ENCODE measurements at regions not wholly inside any gene's neighbourhood (a gene's known extent, or its start where the extent isn't known, plus 50 kb on each side); places are given as distances from the start of the nearest gene placed in this dataset.
"Not testable (repeated sequence)": the region's sequence is repeated elsewhere in the genome, so short reads cannot be mapped to it uniquely, and the experiment has no call there.

GRCh38 chr20:52305024-52305645 is 113.6 kb upstream of the ZFP64 start:
- Histone ChIP-seq H3K36me3 (replicated peaks; ENCODE audit: low read depth, low read length) (no peaks in the 10 kb centered on the region), H3K27me3 (ENCODE audit: low read depth, low read length) (peaks cover 28% of the 10 kb centered on the region), H3K4me2 (ENCODE audit: low read length) (no peak overlapping the region), H2AFZ (ENCODE audit: low read depth, low read length) (no peak overlapping the region), H3K27ac (ENCODE audit: low read length) (no peak overlapping the region), H3K9ac (ENCODE audit: low read length) (no peak overlapping the region), H3K9me3 (ENCODE audit: insufficient read depth, low read length) (no peaks in the 10 kb centered on the region), H4K20me1 (ENCODE audit: insufficient read depth, low read length) (no peaks in the 10 kb centered on the region), H3K79me2 (ENCODE audit: low read length) (no peaks in the 10 kb centered on the region), H3K4me3 (ENCODE audit: low read length) (no peak overlapping the region), H3K4me1 (ENCODE audit: low read length) (no peaks in the 10 kb centered on the region)
- TF ChIP-seq CTCF (IDR thresholded peaks at IDR 0.05; ENCODE audit: low read depth, low read length) (no peak), EZH2phosphoT487 (IDR thresholded peaks at IDR 0.05; ENCODE audit: low read depth) (no peak)

- no peaks in the 10 kb centered on the region for H3K36me3 ChIP-seq (replicated peaks; ENCODE audit: low read depth, low read length)
- no peak overlapping the region for H3K4me2 ChIP-seq (ENCODE audit: low read length)
- no peak overlapping the region for H3K4me3 ChIP-seq (ENCODE audit: low read length)
Measured at GRCh38 chr20:52303281-52303950, 111.8 kb upstream of the ZFP64 start.

GRCh38 chr20:52302736-52303135 is 111.2 kb upstream of the ZFP64 start:
- no peaks in the 10 kb centered on the region for H3K79me2 ChIP-seq (ENCODE audit: low read length)
- H3K9me3 ChIP-seq (ENCODE audit: insufficient read depth, low read length) = no peaks in the 10 kb centered on the region
- H3K36me3 ChIP-seq (replicated peaks; ENCODE audit: low read depth, low read length) = no peaks in the 10 kb centered on the region
- no peak overlapping the region for H3K4me3 ChIP-seq (ENCODE audit: low read length)
- no peaks in the 10 kb centered on the region for H3K4me1 ChIP-seq (ENCODE audit: low read length)
- H3K27ac ChIP-seq (ENCODE audit: low read length) = no peak overlapping the region
- TF ChIP-seq EZH2phosphoT487 (IDR thresholded peaks at IDR 0.05; ENCODE audit: low read depth) (no peak), CTCF (IDR thresholded peaks at IDR 0.05; ENCODE audit: low read depth, low read length) (no peak)
- H3K27me3 ChIP-seq (ENCODE audit: low read depth, low read length) = peaks cover 23% of the 10 kb centered on the region
- H4K20me1 ChIP-seq (ENCODE audit: insufficient read depth, low read length) = no peaks in the 10 kb centered on the region
- H3K4me2 ChIP-seq (ENCODE audit: low read length) = no peak overlapping the region
- no peak overlapping the region for H2AFZ ChIP-seq (ENCODE audit: low read depth, low read length)
- no peak overlapping the region for H3K9ac ChIP-seq (ENCODE audit: low read length)

More at GRCh38 chr20:52303281-52303950, 111.8 kb upstream of the ZFP64 start:
- Histone ChIP-seq H4K20me1 (ENCODE audit: insufficient read depth, low read length) (no peaks in the 10 kb centered on the region), H3K27ac (ENCODE audit: low read length) (no peak overlapping the region), H2AFZ (ENCODE audit: low read depth, low read length) (no peak overlapping the region), H3K4me1 (ENCODE audit: low read length) (no peaks in the 10 kb centered on the region), H3K9me3 (ENCODE audit: insufficient read depth, low read length) (no peaks in the 10 kb centered on the region), H3K9ac (ENCODE audit: low read length) (no peak overlapping the region), H3K27me3 (ENCODE audit: low read depth, low read length) (peaks cover 28% of the 10 kb centered on the region), H3K79me2 (ENCODE audit: low read length) (no peaks in the 10 kb centered on the region)
- TF ChIP-seq CTCF (IDR thresholded peaks at IDR 0.05; ENCODE audit: low read depth, low read length) (no peak), EZH2phosphoT487 (IDR thresholded peaks at IDR 0.05; ENCODE audit: low read depth) (no peak)

GRCh38 chr20:52302051-52302450 is 110.5 kb upstream of the ZFP64 start:
- not testable (repeated sequence) for H3K79me2 ChIP-seq (ENCODE audit: low read length)

More at GRCh38 chr20:52302051-52302450, 110.5 kb upstream of the ZFP64 start:
- not testable (repeated sequence) for H3K9me3 ChIP-seq (ENCODE audit: insufficient read depth, low read length); H3K4me2 ChIP-seq (ENCODE audit: low read length); H3K4me3 ChIP-seq (ENCODE audit: low read length); H3K4me1 ChIP-seq (ENCODE audit: low read length); H3K9ac ChIP-seq (ENCODE audit: low read length); H2AFZ ChIP-seq (ENCODE audit: low read depth, low read length); H4K20me1 ChIP-seq (ENCODE audit: insufficient read depth, low read length); H3K36me3 ChIP-seq (replicated peaks; ENCODE audit: low read depth, low read length); H3K27ac ChIP-seq (ENCODE audit: low read length)
- H3K27me3 ChIP-seq (ENCODE audit: low read depth, low read length) = peaks cover 23% of the 10 kb centered on the region
